SJSA1 (cell line): ENCODE measurements at regions not wholly inside any gene's neighbourhood (a gene's known extent, or its start where the extent isn't known, plus 50 kb on each side); places are given as distances from the start of the nearest gene placed in this dataset.

Experiments used
- DNase-seq, 2 experiments: peaks; one replicate each; pipeline ENCODE4 v3.0.0-alpha.2; 2015 to 2020; ENCODE audit warnings: low spot score in 2 of 2, low read depth in 1 of 2
- H3K27ac ChIP-seq: fragments of 250-450 bp; sonication (Bioruptor Pico); 2 replicates; pipeline ENCODE4 v1.5.1; 2020; ENCODE audit warnings: mild to moderate bottlenecking, moderate library complexity
- H3K27me3 ChIP-seq: fragments of 250-450 bp; sonication (Bioruptor Pico); replicated peaks from 2 replicates; pipeline ENCODE4 v1.5.1; 2020; ENCODE audit warnings: mild to moderate bottlenecking, moderate library complexity
- H3K36me3 ChIP-seq: fragments of 250-450 bp; sonication (Bioruptor Pico); 2 replicates; pipeline ENCODE4 v1.5.1; 2020; ENCODE audit warnings: mild to moderate bottlenecking
- H3K4me1 ChIP-seq: fragments of 250-450 bp; sonication (Bioruptor Pico); replicated peaks from 2 replicates; pipeline ENCODE4 v1.6.1; 2021; ENCODE audit warnings: mild to moderate bottlenecking
- H3K4me3 ChIP-seq: fragments of 250-450 bp; sonication (Bioruptor Pico); 2 replicates; pipeline ENCODE4 v1.5.1; 2020; ENCODE audit warnings: mild to moderate bottlenecking
- H3K9me3 ChIP-seq: fragments of 250-450 bp; sonication (Bioruptor Pico); replicated peaks from 2 replicates; pipeline ENCODE4 v1.5.1; 2020; ENCODE audit warnings: mild to moderate bottlenecking

GRCh38 chr9:84224246-84224645 lies 116.3 kb downstream of the SLC28A3 start:
- H3K36me3 ChIP-seq = no peaks in the 10 kb centered on the region
- no peaks in the 10 kb centered on the region for H3K9me3 ChIP-seq
- H3K4me1 ChIP-seq = no peaks in the 10 kb centered on the region
- no peak for DNase-seq
- H3K27ac ChIP-seq = no peak overlapping the region
- no peaks in the 10 kb centered on the region for H3K27me3 ChIP-seq
- no peak overlapping the region for H3K4me3 ChIP-seq
